ENCODE measurements at regions not wholly inside any gene's neighbourhood (a gene's known extent, or its start where the extent isn't known, plus 50 kb on each side); places are given as distances from the start of the nearest gene placed in this dataset.

DNA sequence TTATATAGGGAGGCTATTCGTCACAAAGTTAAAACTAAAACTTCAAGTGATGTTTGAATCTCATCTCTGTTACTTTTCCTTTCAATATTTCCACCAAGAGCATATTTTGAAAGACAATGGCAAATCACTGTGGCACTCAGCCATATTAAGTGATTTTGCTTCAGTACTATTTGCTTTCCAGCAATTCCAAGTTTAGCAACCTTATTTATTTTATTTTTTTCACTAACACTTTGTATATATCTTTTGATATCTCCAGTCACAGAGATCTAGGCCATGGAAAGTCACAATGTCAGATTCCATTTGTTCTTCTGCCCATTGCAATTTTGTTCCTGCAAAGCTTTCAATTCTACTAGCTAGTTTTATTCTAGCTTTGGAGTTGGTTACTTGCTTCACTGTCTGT lies 1514.5 kb upstream of the ADGRL3 start:
- TF ChIP-seq, protein P1, sequence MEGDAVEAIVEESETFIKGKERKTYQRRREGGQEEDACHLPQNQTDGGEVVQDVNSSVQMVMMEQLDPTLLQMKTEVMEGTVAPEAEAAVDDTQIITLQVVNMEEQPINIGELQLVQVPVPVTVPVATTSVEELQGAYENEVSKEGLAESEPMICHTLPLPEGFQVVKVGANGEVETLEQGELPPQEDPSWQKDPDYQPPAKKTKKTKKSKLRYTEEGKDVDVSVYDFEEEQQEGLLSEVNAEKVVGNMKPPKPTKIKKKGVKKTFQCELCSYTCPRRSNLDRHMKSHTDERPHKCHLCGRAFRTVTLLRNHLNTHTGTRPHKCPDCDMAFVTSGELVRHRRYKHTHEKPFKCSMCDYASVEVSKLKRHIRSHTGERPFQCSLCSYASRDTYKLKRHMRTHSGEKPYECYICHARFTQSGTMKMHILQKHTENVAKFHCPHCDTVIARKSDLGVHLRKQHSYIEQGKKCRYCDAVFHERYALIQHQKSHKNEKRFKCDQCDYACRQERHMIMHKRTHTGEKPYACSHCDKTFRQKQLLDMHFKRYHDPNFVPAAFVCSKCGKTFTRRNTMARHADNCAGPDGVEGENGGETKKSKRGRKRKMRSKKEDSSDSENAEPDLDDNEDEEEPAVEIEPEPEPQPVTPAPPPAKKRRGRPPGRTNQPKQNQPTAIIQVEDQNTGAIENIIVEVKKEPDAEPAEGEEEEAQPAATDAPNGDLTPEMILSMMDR (IDR thresholded peaks at IDR 0.05) = no peak
- no peak for TF ChIP-seq POLR2AphosphoS5 (IDR thresholded peaks at IDR 0.05)
- TF ChIP-seq POLR2A (IDR thresholded peaks at IDR 0.05) = no peak
